Vagina (tissue), 2 donors: ENCODE measurements at regions not wholly inside any gene's neighbourhood (a gene's known extent, or its start where the extent isn't known, plus 50 kb on each side); places are given as distances from the start of the nearest gene placed in this dataset.

Source experiments
- POLR2A ChIP-seq, 2 donors: fragments of 450-650 bp; IDR thresholded peaks; one replicate each; pipeline ENCODE4 v1.6.1; 2017; ENCODE audit warnings: antibody characterized with exemption in 2 of 2, mild to moderate bottlenecking in 2 of 2, moderate library complexity in 2 of 2
- TF ChIP-seq, protein P1 (sequence below), 3 experiments: fragments of 450-650 bp in 2 of 3; fragments of 200-600 bp in 1 of 3; sonication (generic) in 1 of 3; IDR thresholded peaks; one replicate each; pipeline ENCODE4 v1.5.1; 2017 to 2019; ENCODE audit warnings: antibody characterized with exemption in 3 of 3, mild to moderate bottlenecking in 2 of 3, moderate library complexity in 2 of 3

DNA sequence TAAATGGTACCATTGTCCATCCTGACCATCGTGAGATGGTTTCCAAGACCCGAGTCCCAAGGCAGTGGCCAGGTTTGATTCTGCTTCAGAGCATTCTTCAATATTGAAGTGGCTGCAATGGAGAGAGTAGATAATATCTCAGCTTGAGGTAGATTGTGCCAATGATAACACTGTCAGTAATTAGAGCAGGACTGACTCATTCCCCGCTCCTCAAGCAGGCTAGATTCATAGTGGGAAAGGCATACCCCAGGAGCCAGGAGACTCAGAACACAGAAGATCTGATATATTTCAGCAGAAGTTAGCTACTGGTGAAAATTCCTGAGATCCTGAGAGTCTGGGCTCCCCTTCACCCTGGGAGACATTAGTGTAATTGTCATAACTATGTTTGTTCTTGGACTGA is 55.6 kb upstream of the LARGE1 start:
- TF ChIP-seq, protein P1, sequence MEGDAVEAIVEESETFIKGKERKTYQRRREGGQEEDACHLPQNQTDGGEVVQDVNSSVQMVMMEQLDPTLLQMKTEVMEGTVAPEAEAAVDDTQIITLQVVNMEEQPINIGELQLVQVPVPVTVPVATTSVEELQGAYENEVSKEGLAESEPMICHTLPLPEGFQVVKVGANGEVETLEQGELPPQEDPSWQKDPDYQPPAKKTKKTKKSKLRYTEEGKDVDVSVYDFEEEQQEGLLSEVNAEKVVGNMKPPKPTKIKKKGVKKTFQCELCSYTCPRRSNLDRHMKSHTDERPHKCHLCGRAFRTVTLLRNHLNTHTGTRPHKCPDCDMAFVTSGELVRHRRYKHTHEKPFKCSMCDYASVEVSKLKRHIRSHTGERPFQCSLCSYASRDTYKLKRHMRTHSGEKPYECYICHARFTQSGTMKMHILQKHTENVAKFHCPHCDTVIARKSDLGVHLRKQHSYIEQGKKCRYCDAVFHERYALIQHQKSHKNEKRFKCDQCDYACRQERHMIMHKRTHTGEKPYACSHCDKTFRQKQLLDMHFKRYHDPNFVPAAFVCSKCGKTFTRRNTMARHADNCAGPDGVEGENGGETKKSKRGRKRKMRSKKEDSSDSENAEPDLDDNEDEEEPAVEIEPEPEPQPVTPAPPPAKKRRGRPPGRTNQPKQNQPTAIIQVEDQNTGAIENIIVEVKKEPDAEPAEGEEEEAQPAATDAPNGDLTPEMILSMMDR (IDR thresholded peaks at IDR 0.05), result no peak
- no peak for TF ChIP-seq POLR2A (IDR thresholded peaks at IDR 0.05)
